Nephron progenitor cell (in vitro differentiated cells): ENCODE measurements at regions not wholly inside any gene's neighbourhood (a gene's known extent, or its start where the extent isn't known, plus 50 kb on each side); places are given as distances from the start of the nearest gene placed in this dataset.

Source experiments
- DNase-seq: peaks from one replicate; pipeline ENCODE4 v3.0.0; 2021
- H3K27ac Mint-ChIP-seq: 2 replicates; pipeline ENCODE4 v1.8.0; 2021; ENCODE audit warnings: mild to moderate bottlenecking, moderate library complexity, mixed read lengths
- H3K27me3 Mint-ChIP-seq: 2 replicates; pipeline ENCODE4 v1.8.0; 2021; ENCODE audit warnings: mild to moderate bottlenecking, low read depth, mixed read lengths; ENCODE audit not compliant: poor library complexity
- H3K36me3 Mint-ChIP-seq: 2 replicates; pipeline ENCODE4 v1.8.0; 2021; ENCODE audit warnings: low read depth, mixed read lengths
- H3K4me1 Mint-ChIP-seq: 2 replicates; pipeline ENCODE4 v1.8.0; 2021; ENCODE audit warnings: mixed read lengths
- H3K4me3 Mint-ChIP-seq: 2 replicates; pipeline ENCODE4 v1.8.0; 2021; ENCODE audit warnings: mild to moderate bottlenecking, moderate library complexity, mixed read lengths
- H3K9me3 Mint-ChIP-seq: 2 replicates; pipeline ENCODE4 v1.8.0; 2021; ENCODE audit warnings: mild to moderate bottlenecking, moderate library complexity, mixed read lengths
- CTCF ChIP-seq: fragments of 200-600 bp; sonication (generic); IDR thresholded peaks from 2 replicates; pipeline ENCODE4 v1.5.0; 2021; ENCODE audit warnings: antibody characterized with exemption

DNA sequence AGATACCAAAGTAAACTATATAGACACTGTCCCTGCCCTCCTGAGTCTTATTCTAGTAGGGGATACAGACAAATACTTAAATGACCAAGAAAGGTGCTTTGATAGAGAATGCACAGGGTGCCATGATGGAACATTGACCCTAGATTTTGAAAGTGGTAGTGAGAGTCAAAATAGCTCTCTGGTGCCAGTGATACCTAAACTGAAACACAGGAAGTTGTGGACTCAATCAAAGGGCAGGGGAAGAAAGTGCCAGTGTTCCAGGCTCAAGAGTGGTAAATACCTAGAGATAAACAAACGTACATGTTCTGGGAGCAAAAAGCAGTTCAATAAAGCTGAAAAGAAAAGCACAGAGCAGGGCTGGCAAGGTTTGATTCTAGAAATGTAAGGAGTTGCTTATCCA, 267.6 kb downstream of the ISL1 start:
- TF ChIP-seq CTCF, result no peak
- peaks cover 10% of the 10 kb centered on the region for H3K4me1 Mint-ChIP-seq
- no peak for DNase-seq
- H3K27ac Mint-ChIP-seq, result no peak overlapping the region
- no peaks in the 10 kb centered on the region for H3K36me3 Mint-ChIP-seq
- no peaks in the 10 kb centered on the region for H3K9me3 Mint-ChIP-seq
- H3K4me3 Mint-ChIP-seq, result no peak overlapping the region
- H3K27me3 Mint-ChIP-seq, result peaks cover 3% of the 10 kb centered on the region

DNA sequence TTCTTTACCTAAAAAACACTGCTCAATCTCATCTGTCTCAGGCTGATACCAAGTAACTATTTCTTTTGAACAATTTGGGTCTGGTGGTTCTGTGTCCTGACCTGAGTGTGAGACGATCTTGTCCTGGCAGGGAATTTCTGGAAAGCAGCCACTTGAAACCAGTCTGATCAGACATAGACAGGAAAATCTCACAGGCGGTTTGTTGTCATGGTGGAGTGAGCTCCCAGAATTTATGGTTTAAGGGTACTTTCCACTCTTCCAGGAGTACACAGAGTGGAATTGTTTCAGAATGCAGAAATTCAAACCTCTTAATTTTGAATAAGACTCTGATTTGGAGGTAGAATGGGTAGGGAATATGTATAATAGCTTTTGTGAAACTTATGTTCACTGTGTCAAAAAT, 268.2 kb downstream of the ISL1 start:
- Mint-ChIP-seq H3K27me3 (peaks cover 3% of the 10 kb centered on the region), H3K4me1 (peaks cover 10% of the 10 kb centered on the region), H3K36me3 (no peaks in the 10 kb centered on the region), H3K4me3 (no peak overlapping the region), H3K9me3 (no peaks in the 10 kb centered on the region), H3K27ac (peak overlapping the region; percentile 40)
- TF ChIP-seq CTCF, result no peak
- DNase-seq, result no peak

- Mint-ChIP-seq H3K4me1 (peaks cover 10% of the 10 kb centered on the region), H3K27me3 (peaks cover 3% of the 10 kb centered on the region), H3K9me3 (no peaks in the 10 kb centered on the region), H3K27ac (no peak overlapping the region), H3K4me3 (no peak overlapping the region), H3K36me3 (no peaks in the 10 kb centered on the region)
- no peak for TF ChIP-seq CTCF
- no peak for DNase-seq
Measured at GRCh38 chr5:51651889-51652288, 268.6 kb downstream of the ISL1 start.

DNA sequence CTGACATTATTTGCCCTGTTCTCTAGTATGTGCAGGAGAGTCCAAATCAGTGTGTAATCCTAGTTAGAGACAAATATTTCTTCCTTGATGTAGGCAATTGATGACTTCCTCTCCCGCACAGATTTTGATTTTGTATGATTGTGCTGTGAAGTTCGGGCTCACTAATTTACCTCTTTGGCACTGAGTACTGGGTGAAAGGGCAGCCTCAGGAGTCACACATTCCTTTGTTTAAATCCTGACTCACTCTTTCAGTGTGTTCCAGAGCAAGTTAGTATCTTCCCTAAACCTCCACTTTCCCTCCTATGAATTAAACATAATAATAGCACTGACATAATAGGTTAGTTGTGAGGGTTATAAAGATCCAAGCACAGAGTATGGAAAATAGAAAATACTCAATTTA, 269.7 kb downstream of the ISL1 start:
- DNase-seq, result no peak
- no peak for TF ChIP-seq CTCF
- no peak overlapping the region for H3K27ac Mint-ChIP-seq

DNA sequence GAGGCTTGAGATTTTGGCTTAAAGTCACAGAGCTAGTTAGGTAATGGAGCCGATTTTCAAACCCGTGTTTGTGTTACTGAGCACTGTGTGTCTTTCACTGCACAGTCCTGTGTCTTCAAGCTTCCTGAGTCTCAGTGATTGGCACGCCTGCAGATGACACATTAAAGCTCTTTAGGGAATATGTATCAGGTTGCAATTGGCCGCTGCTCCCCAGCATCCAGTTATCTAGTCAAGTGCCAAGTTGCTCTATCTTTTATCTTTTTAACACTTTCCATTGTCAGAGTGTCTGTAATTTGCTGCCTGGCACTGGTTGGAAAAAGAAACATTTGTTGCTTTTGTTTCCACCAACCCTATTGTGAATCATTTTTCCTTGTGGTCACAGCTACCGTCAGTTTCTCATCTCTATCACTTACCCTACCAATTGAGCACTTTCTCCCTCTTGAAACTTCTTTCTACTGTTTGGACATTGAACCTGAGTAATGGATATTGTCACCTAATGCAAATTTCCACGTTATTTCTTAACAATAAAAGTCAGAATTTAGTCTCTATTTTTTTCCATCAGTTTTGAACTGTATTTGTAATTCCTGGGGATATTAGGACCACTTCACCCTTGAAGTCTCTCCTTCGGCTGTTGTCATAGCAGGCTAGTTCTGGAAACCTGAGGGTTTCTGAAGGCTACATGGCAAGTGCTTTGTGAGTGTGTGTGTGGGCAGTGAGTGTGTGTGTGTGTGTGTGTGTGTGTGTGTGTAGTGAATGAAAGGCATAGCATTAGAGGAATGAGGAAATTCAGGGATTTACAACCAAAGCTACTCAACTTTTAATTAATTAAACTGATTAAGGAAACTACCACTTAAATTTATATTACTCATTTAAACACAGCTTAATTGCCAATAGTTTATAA, 274.3 kb downstream of the ISL1 start:
- DNase-seq, result no peak
- Mint-ChIP-seq H3K4me1 (peaks cover 10% of the 10 kb centered on the region), H3K27ac (no peak overlapping the region), H3K9me3 (no peaks in the 10 kb centered on the region), H3K36me3 (no peaks in the 10 kb centered on the region), H3K4me3 (no peak overlapping the region), H3K27me3 (no peaks in the 10 kb centered on the region)
- no peak for TF ChIP-seq CTCF

More for the DNA sequence above, 269.7 kb downstream of the ISL1 start:
- H3K27me3 Mint-ChIP-seq, result peaks cover 3% of the 10 kb centered on the region
- no peaks in the 10 kb centered on the region for H3K9me3 Mint-ChIP-seq
- no peaks in the 10 kb centered on the region for H3K36me3 Mint-ChIP-seq
- H3K4me1 Mint-ChIP-seq, result peaks cover 16% of the 10 kb centered on the region
- no peak overlapping the region for H3K4me3 Mint-ChIP-seq
